Choroid plexus epithelial cell (primary cell): ENCODE measurements at regions not wholly inside any gene's neighbourhood (a gene's known extent, or its start where the extent isn't known, plus 50 kb on each side); places are given as distances from the start of the nearest gene placed in this dataset.
"Not testable (repeated sequence)": the region's sequence is repeated elsewhere in the genome, so short reads cannot be mapped to it uniquely, and the experiment has no call there.

Experiments used
- DNase-seq: peaks from one replicate; pipeline ENCODE4 v3.0.0-alpha.2; 2010; ENCODE audit warnings: low read depth
- H3K4me3 ChIP-seq: 2 replicates; pipeline ENCODE4 v1.5.1; 2011; ENCODE audit warnings: low read depth, mild to moderate bottlenecking, control low read depth, low read length, moderate library complexity
- CTCF ChIP-seq: conservative IDR thresholded peaks from 2 replicates; pipeline ENCODE4 v1.5.1; 2011; ENCODE audit warnings: low read depth, mild to moderate bottlenecking, control low read depth, inconsistent platforms, low read length, moderate library complexity

- no peak overlapping the region for H3K4me3 ChIP-seq
- no peak for DNase-seq
- TF ChIP-seq CTCF: peak; percentile 13
These were observed 125.9 kb upstream of the MYO10 start for GRCh38 chr5:17061973-17062470.

- DNase-seq, H3K4me3 ChIP-seq: not testable (repeated sequence)
These were observed 126.7 kb upstream of the MYO10 start for GRCh38 chr5:17062741-17063140.

- H3K4me3 ChIP-seq: no peak overlapping the region
- DNase-seq: no peak
- TF ChIP-seq CTCF: no peak
These were observed 128.2 kb upstream of the MYO10 start for GRCh38 chr5:17064241-17064640.

- TF ChIP-seq CTCF: no peak
- no peak for DNase-seq
- no peak overlapping the region for H3K4me3 ChIP-seq
These were observed 129.4 kb upstream of the MYO10 start for GRCh38 chr5:17065458-17065857.

GRCh38 chr5:17066026-17066425 lies 129.9 kb upstream of the MYO10 start:
- DNase-seq, H3K4me3 ChIP-seq: not testable (repeated sequence)

- DNase-seq: no peak
- no peak for TF ChIP-seq CTCF
- H3K4me3 ChIP-seq: no peak overlapping the region
These were observed 131.7 kb upstream of the MYO10 start for GRCh38 chr5:17067657-17068392.

- TF ChIP-seq CTCF: no peak
- H3K4me3 ChIP-seq: no peak overlapping the region
- no peak for DNase-seq
These were observed 134.0 kb upstream of the MYO10 start for GRCh38 chr5:17069995-17070511.

- no peak for DNase-seq
- no peak for TF ChIP-seq CTCF
- no peak overlapping the region for H3K4me3 ChIP-seq
These were observed 134.6 kb upstream of the MYO10 start for GRCh38 chr5:17070647-17071046.
